ENCODE measurements at regions not wholly inside any gene's neighbourhood (a gene's known extent, or its start where the extent isn't known, plus 50 kb on each side); places are given as distances from the start of the nearest gene placed in this dataset.
A peak's percentile ranks its signal among the peaks of the same experiment; 100 is the strongest.

GRCh38 chr2:150019063-150019462, 431.5 kb upstream of the MMADHC start:
- no peak overlapping the region for H3K4me3 ChIP-seq (ENCODE audit: low read depth in 2 of 2, low read length in 2 of 2)
- no peaks in the 10 kb centered on the region for H3K36me3 ChIP-seq (ENCODE audit: control insufficient read depth, insufficient read depth, low read length)
- no TSS peak for BruUV-seq (replicated peaks)
- no peak for ATAC-seq
- TF ChIP-seq POLR2AphosphoS5 (IDR thresholded peaks at IDR 0.05; ENCODE audit: low read depth, low read length) (no peak), SIN3A (IDR thresholded peaks at IDR 0.05; ENCODE audit: borderline replicate concordance, insufficient read depth, low read depth, low read length) (no peak), CTCF (IDR thresholded peaks at IDR 0.05) (no peak), TCF7L2 (IDR thresholded peaks at IDR 0.05; ENCODE audit: low read depth, low read length) (no peak)
- TF ChIP-seq, protein P1, sequence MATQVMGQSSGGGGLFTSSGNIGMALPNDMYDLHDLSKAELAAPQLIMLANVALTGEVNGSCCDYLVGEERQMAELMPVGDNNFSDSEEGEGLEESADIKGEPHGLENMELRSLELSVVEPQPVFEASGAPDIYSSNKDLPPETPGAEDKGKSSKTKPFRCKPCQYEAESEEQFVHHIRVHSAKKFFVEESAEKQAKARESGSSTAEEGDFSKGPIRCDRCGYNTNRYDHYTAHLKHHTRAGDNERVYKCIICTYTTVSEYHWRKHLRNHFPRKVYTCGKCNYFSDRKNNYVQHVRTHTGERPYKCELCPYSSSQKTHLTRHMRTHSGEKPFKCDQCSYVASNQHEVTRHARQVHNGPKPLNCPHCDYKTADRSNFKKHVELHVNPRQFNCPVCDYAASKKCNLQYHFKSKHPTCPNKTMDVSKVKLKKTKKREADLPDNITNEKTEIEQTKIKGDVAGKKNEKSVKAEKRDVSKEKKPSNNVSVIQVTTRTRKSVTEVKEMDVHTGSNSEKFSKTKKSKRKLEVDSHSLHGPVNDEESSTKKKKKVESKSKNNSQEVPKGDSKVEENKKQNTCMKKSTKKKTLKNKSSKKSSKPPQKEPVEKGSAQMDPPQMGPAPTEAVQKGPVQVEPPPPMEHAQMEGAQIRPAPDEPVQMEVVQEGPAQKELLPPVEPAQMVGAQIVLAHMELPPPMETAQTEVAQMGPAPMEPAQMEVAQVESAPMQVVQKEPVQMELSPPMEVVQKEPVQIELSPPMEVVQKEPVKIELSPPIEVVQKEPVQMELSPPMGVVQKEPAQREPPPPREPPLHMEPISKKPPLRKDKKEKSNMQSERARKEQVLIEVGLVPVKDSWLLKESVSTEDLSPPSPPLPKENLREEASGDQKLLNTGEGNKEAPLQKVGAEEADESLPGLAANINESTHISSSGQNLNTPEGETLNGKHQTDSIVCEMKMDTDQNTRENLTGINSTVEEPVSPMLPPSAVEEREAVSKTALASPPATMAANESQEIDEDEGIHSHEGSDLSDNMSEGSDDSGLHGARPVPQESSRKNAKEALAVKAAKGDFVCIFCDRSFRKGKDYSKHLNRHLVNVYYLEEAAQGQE (IDR thresholded peaks at IDR 0.05; ENCODE audit: insufficient read depth in 1 of 2, low read depth in 2 of 2, low read length in 1 of 2), result 0 out of 4 replicates have a peak, but pooled peaks of 1 of the 2 experiments have one; percentile 6
- no peaks in the 10 kb centered on the region for H3K9me3 ChIP-seq (ENCODE audit: control insufficient read depth, insufficient read depth, low read depth, low read length)
- intact Hi-C loops (cut with micrococcal nuclease; ENCODE audit: unreplicated experiment), result no loop called here
- in situ Hi-C loops (cut with HindIII; ENCODE audit: low pct_unique_long_range_greater_than_20kb, low sequenced_read_pairs), result no loop called here
- no peaks in the 10 kb centered on the region for H3K27me3 ChIP-seq (ENCODE audit: control insufficient read depth, insufficient read depth, low read length)
- H3K4me1 ChIP-seq (ENCODE audit: control insufficient read depth, insufficient read depth, low read length), result no peaks in the 10 kb centered on the region; the same call in 1 of the 2 replicates
- POLR2A ChIA-PET, result no interaction called here
- DNase-seq (ENCODE audit: low read depth, low spot score), result no peak
- no peak overlapping the region for H3K27ac ChIP-seq (ENCODE audit: low read length)
- CTCF ChIA-PET, result no interaction called here

DNA sequence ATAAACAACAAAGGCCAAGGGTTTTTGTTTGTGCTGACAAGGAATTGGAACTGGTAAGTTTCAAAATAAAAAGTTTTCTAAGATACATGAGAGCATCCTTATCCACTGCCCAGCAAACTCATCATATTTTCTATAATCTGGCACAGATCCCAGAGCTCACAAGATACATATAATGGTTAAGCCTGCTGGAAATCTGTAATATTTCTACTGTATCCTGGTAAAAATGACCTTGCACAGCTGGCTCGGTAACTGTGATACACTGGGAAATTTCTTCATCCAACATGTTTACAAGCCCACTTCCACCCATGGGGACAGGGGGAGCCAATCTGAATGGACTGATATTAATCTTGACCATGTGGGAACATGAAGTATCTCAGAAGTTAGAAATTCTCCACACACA, 425.4 kb upstream of the MMADHC start:
- Histone ChIP-seq H3K4me1 (ENCODE audit: control insufficient read depth, insufficient read depth, low read length) (no peaks in the 10 kb centered on the region), H3K27ac (ENCODE audit: low read length) (no peak overlapping the region), H3K4me3 (ENCODE audit: low read depth in 2 of 2, low read length in 2 of 2) (no peak overlapping the region), H3K27me3 (ENCODE audit: control insufficient read depth, insufficient read depth, low read length) (no peaks in the 10 kb centered on the region), H3K9me3 (ENCODE audit: control insufficient read depth, insufficient read depth, low read depth, low read length) (no peaks in the 10 kb centered on the region), H3K36me3 (ENCODE audit: control insufficient read depth, insufficient read depth, low read length) (no peaks in the 10 kb centered on the region)
- BruUV-seq (replicated peaks), result no TSS peak
- ATAC-seq (no peak), DNase-seq (ENCODE audit: low read depth, low spot score) (no peak)
- POLR2A ChIA-PET, result no interaction called here
- no peak for TF ChIP-seq TCF7L2 (IDR thresholded peaks at IDR 0.05; ENCODE audit: low read depth, low read length)
- TF ChIP-seq POLR2AphosphoS5 (IDR thresholded peaks at IDR 0.05; ENCODE audit: low read depth, low read length), result no peak
- TF ChIP-seq, protein P1 (IDR thresholded peaks at IDR 0.05; ENCODE audit: insufficient read depth in 1 of 2, low read depth in 2 of 2, low read length in 1 of 2), result no peak
- no peak for TF ChIP-seq SIN3A (IDR thresholded peaks at IDR 0.05; ENCODE audit: borderline replicate concordance, insufficient read depth, low read depth, low read length)
- no peak for TF ChIP-seq CTCF (IDR thresholded peaks at IDR 0.05)
- in situ Hi-C loops (cut with HindIII; ENCODE audit: low pct_unique_long_range_greater_than_20kb, low sequenced_read_pairs), result no loop called here
- intact Hi-C loops (cut with micrococcal nuclease; ENCODE audit: unreplicated experiment), result no loop called here
- CTCF ChIA-PET, result interaction anchor here (0.5 kb wide), 1 partner anchor 1375 kb away, joined by 3 read pairs; no protein-coding TSS in a partner anchor
